ENCODE measurements at regions not wholly inside any gene's neighbourhood (a gene's known extent, or its start where the extent isn't known, plus 50 kb on each side); places are given as distances from the start of the nearest gene placed in this dataset.
"Not testable (repeated sequence)": the region's sequence is repeated elsewhere in the genome, so short reads cannot be mapped to it uniquely, and the experiment has no call there.

DNA sequence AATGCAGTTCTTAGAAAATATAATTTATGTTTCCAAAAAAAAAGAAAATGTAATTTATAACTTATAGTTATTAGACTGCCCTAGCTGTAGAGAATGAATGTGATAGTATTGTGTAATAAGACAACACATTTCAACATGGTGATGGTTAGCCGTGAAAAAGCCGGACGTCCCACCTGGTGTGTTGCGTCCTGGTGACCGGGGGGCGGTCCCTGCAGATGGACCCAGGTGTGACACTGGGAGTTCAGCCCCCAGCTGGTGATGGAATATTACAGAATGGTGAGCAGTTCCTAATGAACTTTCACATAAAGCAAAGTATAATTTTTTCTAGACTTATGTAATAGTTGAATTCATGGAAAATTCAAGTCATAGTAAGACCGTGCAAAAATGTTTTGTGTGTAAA, 132.8 kb downstream of the LAT start:
- H3K4me2 ChIP-seq (ENCODE audit: control insufficient read depth, insufficient read depth), result no peak overlapping the region
- H3K27me3 ChIP-seq (replicated peaks in 1 of 2; ENCODE audit: control insufficient read depth in 2 of 2, insufficient read depth in 2 of 2, low read length in 1 of 2), result no peaks in the 10 kb centered on the region
- TF ChIP-seq ATF7 (IDR thresholded peaks at IDR 0.05; ENCODE audit: low read depth) (no peak), KAT2A (conservative IDR thresholded peaks at IDR 0.05; ENCODE audit: control insufficient read depth, low read depth, low read length) (no peak), BMI1 (IDR thresholded peaks at IDR 0.05; ENCODE audit: borderline replicate concordance) (no peak)
- H3K36me3 ChIP-seq (ENCODE audit: control insufficient read depth in 2 of 2, insufficient read depth in 2 of 2, low read length in 1 of 2), result peaks cover 4 to 6% of the 10 kb centered on the region in 2 experiments; a peak in 3 of 4 replicates
- in situ Hi-C loops (cut with MboI) (loop anchor here (25.0 kb wide), 2 partner anchors 470 to 895 kb away; partner anchors contain the start of genes C16orf92 and DOC2A), intact Hi-C loops (cut with micrococcal nuclease; ENCODE audit: unreplicated experiment) (no loop called here)
- no TSS peak for BruUV-seq (replicated peaks)
- H3K4me3 ChIP-seq, result no peak overlapping the region
- H3K9ac ChIP-seq (ENCODE audit: control insufficient read depth, insufficient read depth, low read length), result no peak overlapping the region
- CTCF ChIA-PET, result no interaction called here
- DNase-seq (ENCODE audit: low read depth, low spot score), result no peak
- no peak for FAIRE-seq
- peaks cover 9% of the 10 kb centered on the region for H3K4me1 ChIP-seq (ENCODE audit: control insufficient read depth, insufficient read depth, low read length)
- no peak overlapping the region for H3K27ac ChIP-seq (ENCODE audit: control insufficient read depth, insufficient read depth)
- H4K20me1 ChIP-seq (ENCODE audit: control insufficient read depth, insufficient read depth), result no peaks in the 10 kb centered on the region
- POLR2A ChIA-PET, result no interaction called here
- no peak overlapping the region for H2AFZ ChIP-seq (ENCODE audit: control insufficient read depth, low read depth, low read length)
- H3K9me3 ChIP-seq (replicated peaks; ENCODE audit: control insufficient read depth, insufficient read depth, low read length), result no peaks in the 10 kb centered on the region
- SMC1A ChIA-PET (ENCODE audit: uncharacterized antibody, unreplicated experiment), result no interaction called here
- RAD21 ChIA-PET (ENCODE audit: unreplicated experiment), result interaction anchor here (0.6 kb wide), 1 partner anchor 734 kb away, joined by 5 read pairs; no protein-coding TSS in a partner anchor
- no peaks in the 10 kb centered on the region for H3K79me2 ChIP-seq (ENCODE audit: control insufficient read depth, insufficient read depth, low read length)
- WGBS (ENCODE audit: insufficient coverage, insufficient replicate concordance, low lambda C conversion rate, missing lambda C conversion rate), result 97% methylated on average over 7 of the region's 7 CpGs
- ATAC-seq, result no peak

DNA sequence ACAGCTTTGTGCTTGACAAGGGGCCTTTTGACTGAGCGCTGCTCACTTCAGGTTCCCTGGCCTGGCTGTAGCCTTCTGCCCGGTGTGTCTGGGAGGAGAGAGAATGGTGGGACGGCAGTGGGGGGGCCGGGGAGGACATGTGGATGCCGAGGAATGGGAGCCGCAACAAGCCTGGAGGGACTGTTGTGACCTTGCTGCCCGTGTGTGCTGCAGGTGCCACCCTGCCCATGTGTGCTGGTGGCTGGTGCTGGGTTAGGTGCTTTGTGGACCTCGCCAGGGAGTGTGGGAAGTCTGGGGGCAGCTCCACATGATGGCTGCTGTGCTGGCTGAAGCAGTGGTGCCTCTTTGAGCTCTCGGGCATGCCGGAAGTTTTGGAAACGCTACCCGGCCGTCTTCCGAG, 132.1 kb downstream of the LAT start:
- CTCF ChIA-PET, result no interaction called here
- Histone ChIP-seq H3K9ac (ENCODE audit: control insufficient read depth, insufficient read depth, low read length) (no peak overlapping the region), H3K36me3 (ENCODE audit: control insufficient read depth in 2 of 2, insufficient read depth in 2 of 2, low read length in 1 of 2) (peaks cover 4 to 6% of the 10 kb centered on the region in 2 experiments; a peak in 3 of 4 replicates), H4K20me1 (ENCODE audit: control insufficient read depth, insufficient read depth) (no peaks in the 10 kb centered on the region), H3K9me3 (replicated peaks; ENCODE audit: control insufficient read depth, insufficient read depth, low read length) (no peaks in the 10 kb centered on the region), H3K79me2 (ENCODE audit: control insufficient read depth, insufficient read depth, low read length) (no peaks in the 10 kb centered on the region), H3K4me2 (ENCODE audit: control insufficient read depth, insufficient read depth) (no peak overlapping the region), H2AFZ (ENCODE audit: control insufficient read depth, low read depth, low read length) (no peak overlapping the region), H3K4me3 (no peak overlapping the region), H3K4me1 (ENCODE audit: control insufficient read depth, insufficient read depth, low read length) (peaks cover 9% of the 10 kb centered on the region), H3K27me3 (replicated peaks in 1 of 2; ENCODE audit: control insufficient read depth in 2 of 2, insufficient read depth in 2 of 2, low read length in 1 of 2) (no peaks in the 10 kb centered on the region), H3K27ac (ENCODE audit: control insufficient read depth, insufficient read depth) (no peak overlapping the region)
- no peak for FAIRE-seq
- 83% methylated on average over 10 of the region's 14 CpGs for WGBS (ENCODE audit: insufficient coverage, insufficient replicate concordance, low lambda C conversion rate, missing lambda C conversion rate)
- no TSS peak for BruUV-seq (replicated peaks)
- TF ChIP-seq CBX3 (IDR thresholded peaks at IDR 0.05; ENCODE audit: borderline replicate concordance, low read depth) (no peak), PAX8 (IDR thresholded peaks at IDR 0.05) (no peak), ATF7 (IDR thresholded peaks at IDR 0.05; ENCODE audit: low read depth) (no peak), FOS (IDR thresholded peaks at IDR 0.05; ENCODE audit: borderline replicate concordance, extremely low read depth, insufficient read length) (no peak), RFX5 (IDR thresholded peaks at IDR 0.05; ENCODE audit: low read depth, low read length) (no peak)
- SMC1A ChIA-PET (ENCODE audit: uncharacterized antibody, unreplicated experiment), result no interaction called here
- POLR2A ChIA-PET, result no interaction called here
- ATAC-seq, result no peak
- intact Hi-C loops (cut with micrococcal nuclease; ENCODE audit: unreplicated experiment), result no loop called here
- in situ Hi-C loops (cut with MboI), result loop anchor here (25.0 kb wide), 2 partner anchors 470 to 895 kb away; partner anchors contain the start of genes C16orf92 and DOC2A
- no peak for DNase-seq (ENCODE audit: low read depth, low spot score)
- RAD21 ChIA-PET (ENCODE audit: unreplicated experiment), result interaction anchor here (0.6 kb wide), 1 partner anchor 734 kb away, joined by 5 read pairs; no protein-coding TSS in a partner anchor

DNA sequence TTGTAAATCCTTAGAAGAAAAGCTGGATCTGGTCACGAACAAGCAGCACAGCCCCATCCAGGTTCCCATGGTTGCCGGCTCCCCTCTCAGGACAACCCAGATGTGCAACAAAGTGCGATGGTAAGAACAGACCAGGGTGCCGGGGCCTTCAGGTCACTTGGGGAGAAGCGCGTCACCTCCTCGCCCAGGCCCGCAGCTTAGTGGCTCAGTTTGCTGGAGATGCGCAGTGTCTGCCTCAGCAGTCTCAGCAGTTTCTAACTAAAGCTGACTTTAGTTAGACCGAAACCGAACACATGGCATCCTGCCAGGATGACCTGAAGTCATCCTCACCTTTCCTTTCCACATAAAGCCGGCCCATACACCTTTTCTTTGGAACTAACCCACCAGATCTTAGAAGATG, 131.4 kb downstream of the LAT start:
- DNase-seq (ENCODE audit: low read depth, low spot score); H3K4me2 ChIP-seq (ENCODE audit: control insufficient read depth, insufficient read depth); H3K4me1 ChIP-seq (ENCODE audit: control insufficient read depth, insufficient read depth, low read length); H3K27me3 ChIP-seq (replicated peaks in 1 of 2; ENCODE audit: control insufficient read depth in 2 of 2, insufficient read depth in 2 of 2, low read length in 1 of 2); H4K20me1 ChIP-seq (ENCODE audit: control insufficient read depth, insufficient read depth); SMC1A ChIA-PET (ENCODE audit: uncharacterized antibody, unreplicated experiment); H3K27ac ChIP-seq (ENCODE audit: control insufficient read depth, insufficient read depth); RAD21 ChIA-PET (ENCODE audit: unreplicated experiment); ATAC-seq; FAIRE-seq; H3K9me3 ChIP-seq (replicated peaks; ENCODE audit: control insufficient read depth, insufficient read depth, low read length); H3K4me3 ChIP-seq; H3K36me3 ChIP-seq (ENCODE audit: control insufficient read depth in 2 of 2, insufficient read depth in 2 of 2, low read length in 1 of 2); POLR2A ChIA-PET; H3K79me2 ChIP-seq (ENCODE audit: control insufficient read depth, insufficient read depth, low read length); H2AFZ ChIP-seq (ENCODE audit: control insufficient read depth, low read depth, low read length); intact Hi-C loops (cut with micrococcal nuclease; ENCODE audit: unreplicated experiment); H3K9ac ChIP-seq (ENCODE audit: control insufficient read depth, insufficient read depth, low read length); BruUV-seq (replicated peaks): not testable (repeated sequence)
- in situ Hi-C loops (cut with MboI), result loop anchor here (25.0 kb wide), 2 partner anchors 471 to 896 kb away; partner anchors contain the start of genes C16orf92 and DOC2A
- CTCF ChIA-PET, result interaction anchor here (1.1 kb wide), 1 partner anchor 11 kb away, joined by 3 read pairs; no protein-coding TSS in a partner anchor
- WGBS (ENCODE audit: insufficient coverage, insufficient replicate concordance, low lambda C conversion rate, missing lambda C conversion rate), result 97% methylated on average over 12 of the region's 12 CpGs

All from GM12878 (cell line).